GM18511 (cell line): ENCODE measurements at regions not wholly inside any gene's neighbourhood (a gene's known extent, or its start where the extent isn't known, plus 50 kb on each side); places are given as distances from the start of the nearest gene placed in this dataset.
"Not testable (repeated sequence)": the region's sequence is repeated elsewhere in the genome, so short reads cannot be mapped to it uniquely, and the experiment has no call there.

Source experiments
- ATAC-seq: cut with Tn5 transposase; IDR thresholded peaks from one replicate; pipeline ENCODE4 v1.9.1; 2021; ENCODE audit warnings: mild to moderate bottlenecking, moderate library complexity; ENCODE audit not compliant: unreplicated experiment

GRCh38 chr7:109579901-109580300 lies 1010.2 kb downstream of the DNAJB9 start:
- ATAC-seq, result no peak

GRCh38 chr7:109582211-109582610 lies 1012.5 kb downstream of the DNAJB9 start:
- no peak for ATAC-seq

GRCh38 chr7:109596948-109597347 lies 1027.3 kb downstream of the DNAJB9 start:
- not testable (repeated sequence) for ATAC-seq

DNA sequence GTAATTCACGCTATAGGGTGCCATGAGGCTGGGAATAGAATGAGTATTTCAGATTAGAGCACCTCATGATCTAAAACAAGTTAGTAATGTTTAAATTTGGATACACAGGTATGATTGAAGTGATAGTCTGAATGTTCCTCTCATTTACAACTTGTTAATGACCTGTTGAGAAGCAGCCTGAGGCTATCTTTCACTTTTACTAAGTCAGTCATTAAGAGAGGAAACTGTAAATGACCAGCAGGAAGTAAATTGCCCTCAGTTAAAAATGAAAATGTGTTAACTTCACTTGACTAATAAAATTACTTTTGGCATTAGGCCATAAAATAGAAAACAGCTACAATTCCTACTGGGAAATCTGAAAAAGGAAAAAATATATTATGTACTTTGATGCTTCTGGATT lies 1042.0 kb downstream of the DNAJB9 start:
- no peak for ATAC-seq

DNA sequence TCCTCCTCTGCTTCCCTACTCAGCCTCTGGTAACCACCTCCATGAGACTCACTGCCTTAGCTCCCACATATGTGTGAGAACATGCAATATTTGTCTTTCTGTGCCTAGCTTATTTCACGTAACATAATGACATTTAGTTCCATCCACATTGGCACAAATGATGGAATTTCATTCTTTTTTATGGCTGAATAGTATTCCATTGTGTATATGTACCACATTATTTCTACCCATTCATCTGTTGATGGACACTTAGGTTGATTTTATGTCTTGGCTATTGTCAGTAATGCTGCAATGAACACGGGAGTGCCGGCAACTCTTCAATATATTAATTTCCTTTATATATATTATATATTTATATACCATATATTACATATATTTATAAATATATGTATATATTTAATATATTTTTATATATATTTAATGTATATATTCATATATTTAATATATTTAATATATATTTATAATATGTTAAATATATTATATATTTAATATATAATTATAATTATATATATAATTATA lies 1046.9 kb downstream of the DNAJB9 start:
- ATAC-seq, result no peak

GRCh38 chr7:109622320-109622719 lies 1052.6 kb downstream of the DNAJB9 start:
- no peak for ATAC-seq

DNA sequence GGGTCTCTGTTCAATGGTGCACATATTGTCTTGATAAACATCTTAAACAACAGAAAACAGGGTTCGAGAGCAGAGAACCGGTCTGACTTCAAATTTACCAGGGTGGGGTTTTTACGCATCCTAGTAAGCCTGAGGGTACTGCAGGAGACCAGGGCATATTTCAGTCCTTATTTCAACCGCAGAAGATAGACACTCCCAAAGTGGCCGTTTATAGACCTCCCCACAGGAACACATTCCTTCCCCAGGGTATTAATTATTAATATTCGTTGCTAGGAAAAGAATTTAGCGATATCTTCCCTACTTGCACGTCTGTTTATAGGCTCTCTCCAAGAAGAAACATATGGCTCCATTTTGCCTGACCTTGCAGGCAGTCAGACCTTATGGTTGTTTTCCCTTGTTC lies 1063.2 kb downstream of the DNAJB9 start:
- not testable (repeated sequence) for ATAC-seq

GRCh38 chr7:109635374-109635773 lies 1065.7 kb downstream of the DNAJB9 start:
- ATAC-seq, result no peak

- no peak for ATAC-seq
Observed at GRCh38 chr7:109637428-109637990, 1067.8 kb downstream of the DNAJB9 start.

DNA sequence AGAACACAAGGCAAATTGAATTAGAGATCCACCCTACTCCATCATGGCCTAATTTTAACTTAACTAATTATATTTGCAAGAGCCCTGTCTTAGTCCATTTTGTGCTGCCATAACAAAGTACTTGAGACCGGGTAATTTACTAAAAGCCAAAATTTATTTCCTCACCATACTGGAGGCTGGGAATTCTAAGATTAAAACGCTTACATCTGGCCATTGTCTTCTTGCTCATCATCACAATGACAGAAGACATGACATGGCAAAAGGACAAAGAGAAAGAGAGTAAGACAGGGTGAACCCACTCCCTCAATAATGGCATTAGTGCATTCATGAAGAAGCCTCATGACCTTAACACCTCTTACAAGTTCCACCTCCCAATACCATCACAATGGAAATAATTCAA lies 1068.6 kb downstream of the DNAJB9 start:
- no peak for ATAC-seq

- ATAC-seq, result no peak
Observed at GRCh38 chr7:109639561-109639960, 1069.9 kb downstream of the DNAJB9 start.

- no peak for ATAC-seq
Observed at GRCh38 chr7:109641445-109641844, 1071.8 kb downstream of the DNAJB9 start.

DNA sequence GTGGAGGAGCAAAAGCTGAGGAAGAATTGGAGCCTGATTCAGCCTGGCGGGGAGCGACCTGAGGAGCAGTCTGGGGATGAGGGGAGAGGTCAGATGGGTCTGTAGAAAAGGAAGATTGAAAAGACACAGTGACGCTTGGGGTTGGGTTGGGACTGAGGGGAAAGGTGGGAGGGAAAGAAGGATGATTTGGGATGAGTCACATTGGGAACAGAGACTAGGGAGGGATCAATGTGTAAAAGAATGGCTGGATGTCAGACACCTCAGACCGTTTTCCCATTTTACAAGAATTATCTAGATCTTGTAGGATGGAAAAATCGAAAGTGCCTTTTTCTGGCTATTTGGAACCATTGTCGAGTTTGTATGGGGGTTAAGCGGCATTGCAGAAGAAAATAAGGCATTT lies 1076.5 kb downstream of the DNAJB9 start:
- ATAC-seq, result no peak

DNA sequence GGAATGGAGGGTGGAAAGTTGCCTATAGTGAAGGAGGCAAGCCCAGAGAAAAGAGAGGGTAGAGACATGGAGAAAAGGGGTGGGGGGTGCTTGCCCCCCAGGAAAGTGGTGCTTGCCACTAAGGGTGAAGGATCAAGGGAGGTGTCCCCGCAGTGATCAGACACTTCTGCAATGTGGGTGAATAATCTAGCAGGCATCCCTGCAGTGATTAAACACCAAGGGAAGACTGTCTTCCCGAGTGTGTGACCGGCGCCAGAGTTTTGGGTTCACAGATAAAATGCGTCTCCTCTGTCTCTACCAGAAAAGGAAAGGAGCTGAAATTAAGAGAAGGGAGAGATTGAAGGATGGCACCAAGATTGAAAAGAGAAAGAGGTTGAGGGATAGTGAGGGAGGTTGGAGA lies 1076.9 kb downstream of the DNAJB9 start:
- not testable (repeated sequence) for ATAC-seq

GRCh38 chr7:109647263-109647662 lies 1077.6 kb downstream of the DNAJB9 start:
- ATAC-seq, result not testable (repeated sequence)

DNA sequence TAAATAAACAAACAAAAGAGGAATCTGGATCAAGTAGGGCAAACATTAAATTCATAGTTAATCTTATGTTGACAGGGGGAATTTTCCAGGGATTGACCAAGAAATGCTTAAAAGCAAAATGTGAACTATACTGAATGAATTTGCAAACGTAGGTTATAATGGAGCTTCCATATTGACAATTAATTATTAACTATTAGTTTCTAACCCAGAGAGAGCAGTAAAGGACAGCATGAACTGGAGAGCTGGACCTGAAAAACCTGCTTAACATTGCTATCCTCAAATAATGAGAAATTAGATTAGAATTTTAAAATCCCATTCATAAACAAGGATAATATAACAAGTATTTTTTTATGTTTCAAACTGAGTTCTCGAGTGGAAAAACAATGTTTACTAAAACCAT lies 1089.6 kb downstream of the DNAJB9 start:
- no peak for ATAC-seq

GRCh38 chr7:109660401-109660800 lies 1090.7 kb downstream of the DNAJB9 start:
- ATAC-seq, result no peak

DNA sequence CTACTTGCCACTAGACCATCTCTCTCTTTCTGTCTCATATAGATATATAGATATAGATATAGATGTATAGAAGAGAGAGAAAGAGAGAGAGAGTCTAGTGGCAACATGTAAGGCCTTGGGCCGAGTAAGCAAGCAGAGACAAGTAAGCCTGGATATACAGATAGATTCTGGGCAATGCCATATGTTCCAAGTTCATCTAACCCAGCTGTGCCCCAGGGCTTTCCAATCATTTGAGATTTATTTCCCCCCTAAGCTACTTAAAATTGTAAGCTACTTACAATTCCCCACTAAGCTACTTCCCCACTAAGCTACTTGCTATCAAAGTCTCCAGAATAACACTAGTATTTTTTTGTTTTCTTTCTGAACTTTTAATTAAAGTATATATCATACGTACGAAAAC lies 1094.1 kb downstream of the DNAJB9 start:
- no peak for ATAC-seq

DNA sequence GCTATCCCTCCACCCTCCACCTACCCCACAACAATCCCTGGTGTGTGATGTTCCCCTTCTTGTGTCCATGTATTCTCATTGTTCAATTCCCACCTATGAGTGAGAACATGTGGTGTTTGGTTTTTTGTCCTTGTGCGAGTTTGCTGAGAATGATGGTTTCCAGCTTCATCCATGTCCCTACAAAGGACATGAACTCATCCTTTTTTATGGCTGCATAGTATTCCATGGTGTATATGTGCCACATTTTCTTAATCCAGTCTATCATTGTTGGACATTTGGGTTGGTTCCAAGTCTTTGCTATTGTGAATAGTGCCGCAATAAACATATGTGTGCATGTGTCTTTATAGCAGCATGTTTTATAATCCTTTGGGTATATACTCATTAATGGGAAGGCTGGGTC lies 1117.6 kb downstream of the DNAJB9 start:
- not testable (repeated sequence) for ATAC-seq

GRCh38 chr7:109692613-109693012 lies 1122.9 kb downstream of the DNAJB9 start:
- not testable (repeated sequence) for ATAC-seq

DNA sequence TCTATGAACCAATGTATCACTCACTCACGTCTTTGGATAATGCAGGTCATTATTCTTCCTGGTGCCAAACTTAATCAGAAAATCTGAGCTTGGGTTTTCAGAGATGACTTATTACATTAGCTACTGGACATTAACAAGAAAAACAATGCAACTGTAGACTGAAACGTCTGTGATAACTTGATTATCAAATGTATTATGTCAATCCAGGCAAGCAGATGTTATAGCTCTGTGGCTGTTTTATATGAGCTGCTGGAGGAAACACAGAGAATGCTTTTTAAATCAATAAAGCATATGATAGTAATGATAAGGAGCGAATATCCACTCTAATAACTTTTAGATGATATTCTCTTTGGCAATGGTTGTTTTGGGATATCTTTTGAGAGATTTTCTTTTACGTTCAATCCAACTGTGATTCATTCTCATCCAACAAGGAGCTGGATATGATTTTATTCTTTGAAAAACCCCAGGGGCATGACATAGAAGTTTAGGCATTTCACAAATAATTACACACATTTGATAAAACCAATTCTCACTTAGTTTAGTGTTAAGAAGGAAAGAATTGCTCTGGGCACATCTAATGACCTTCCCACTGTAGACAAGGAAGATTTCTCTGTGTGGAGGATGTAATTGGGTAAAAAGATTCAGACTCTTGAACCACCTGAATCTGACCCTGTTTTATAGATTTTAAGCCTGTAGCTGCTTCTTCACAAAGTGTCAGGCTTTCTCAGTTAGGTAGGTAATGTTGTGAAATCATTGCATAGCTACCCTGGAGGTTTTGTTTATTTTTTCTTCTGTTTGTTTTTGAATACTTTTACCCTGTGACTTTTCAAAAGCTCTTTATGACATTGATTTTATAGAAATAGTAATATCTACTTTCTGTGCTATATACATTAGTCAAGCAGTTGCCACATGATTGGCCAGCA lies 1124.7 kb downstream of the DNAJB9 start:
- no peak for ATAC-seq

GRCh38 chr7:109695419-109695818 lies 1125.7 kb downstream of the DNAJB9 start:
- no peak for ATAC-seq
